ENCODE measurements at regions not wholly inside any gene's neighbourhood (a gene's known extent, or its start where the extent isn't known, plus 50 kb on each side); places are given as distances from the start of the nearest gene placed in this dataset.

GRCh38 chr10:130812381-130813148 lies 499.0 kb downstream of the TCERG1L start:
- TF ChIP-seq CTCF (IDR thresholded peaks at IDR 0.05) = no peak
- ChIA-PET CTCF (interaction anchor here (1.1 kb wide), 1 partner anchor 14 kb away, joined by 3 read pairs; no protein-coding TSS in a partner anchor), POLR2A (no interaction called here)
- Mint-ChIP-seq H3K9me3 (no peaks in the 10 kb centered on the region), H3K27me3 (no peaks in the 10 kb centered on the region), H3K4me1 (ENCODE audit: low read depth) (no peaks in the 10 kb centered on the region), H3K4me3 (no peak overlapping the region), H3K27ac (no peak overlapping the region), H3K36me3 (ENCODE audit: low read depth) (no peaks in the 10 kb centered on the region)
- DNase-seq = no peak
- intact Hi-C loops (cut with micrococcal nuclease) = no loop called here
- ATAC-seq = no peak

DNA sequence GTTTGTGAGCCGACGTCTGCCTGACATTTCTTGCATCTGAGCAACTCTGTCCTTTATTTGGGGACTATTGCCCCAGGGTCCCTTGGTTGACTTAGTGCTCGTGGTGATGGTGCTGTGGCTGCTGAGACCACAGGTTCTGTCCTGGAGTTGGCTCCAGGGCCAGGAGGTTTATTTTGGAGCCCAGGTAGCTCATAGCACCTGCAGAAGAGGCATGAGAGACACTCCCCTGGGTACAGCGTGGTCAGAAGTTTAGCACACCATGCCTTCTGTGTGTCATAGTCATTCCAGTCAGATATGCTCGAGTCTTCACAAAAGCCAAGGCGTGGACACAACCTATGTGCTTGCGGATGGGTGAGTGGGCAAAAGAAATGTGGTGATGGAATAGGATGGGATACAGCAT lies 496.9 kb downstream of the TCERG1L start:
- intact Hi-C loops (cut with micrococcal nuclease) = no loop called here
- Mint-ChIP-seq H3K27ac (no peak overlapping the region), H3K4me3 (no peak overlapping the region), H3K4me1 (ENCODE audit: low read depth) (no peaks in the 10 kb centered on the region), H3K36me3 (ENCODE audit: low read depth) (no peaks in the 10 kb centered on the region), H3K9me3 (peaks cover 6% of the 10 kb centered on the region), H3K27me3 (no peaks in the 10 kb centered on the region)
- DNase-seq = no peak
- POLR2A ChIA-PET = no interaction called here
- no peak for ATAC-seq
- TF ChIP-seq CTCF (IDR thresholded peaks at IDR 0.05) = no peak
- CTCF ChIA-PET = no interaction called here

GRCh38 chr10:130816116-130816901 lies 495.2 kb downstream of the TCERG1L start:
- Mint-ChIP-seq H3K36me3 (ENCODE audit: low read depth) (no peaks in the 10 kb centered on the region), H3K9me3 (peaks cover 6% of the 10 kb centered on the region), H3K27me3 (no peaks in the 10 kb centered on the region), H3K4me1 (ENCODE audit: low read depth) (no peaks in the 10 kb centered on the region), H3K27ac (no peak overlapping the region), H3K4me3 (no peak overlapping the region)
- intact Hi-C loops (cut with micrococcal nuclease) = no loop called here
- ATAC-seq (no peak), DNase-seq (no peak)
- no peak for TF ChIP-seq CTCF (IDR thresholded peaks at IDR 0.05)
- ChIA-PET CTCF (no interaction called here), POLR2A (no interaction called here)

GRCh38 chr10:130817046-130817624 lies 494.4 kb downstream of the TCERG1L start:
- no peak overlapping the region for H3K4me3 Mint-ChIP-seq
- no peak for TF ChIP-seq CTCF (IDR thresholded peaks at IDR 0.05)
- H3K27me3 Mint-ChIP-seq = no peaks in the 10 kb centered on the region
- no peaks in the 10 kb centered on the region for H3K36me3 Mint-ChIP-seq (ENCODE audit: low read depth)
- intact Hi-C loops (cut with micrococcal nuclease) = no loop called here
- peaks cover 6% of the 10 kb centered on the region for H3K9me3 Mint-ChIP-seq
- ATAC-seq (no peak), DNase-seq (no peak)
- H3K4me1 Mint-ChIP-seq (ENCODE audit: low read depth) = no peaks in the 10 kb centered on the region
- ChIA-PET POLR2A (no interaction called here), CTCF (no interaction called here)
- H3K27ac Mint-ChIP-seq = no peak overlapping the region

- Mint-ChIP-seq H3K27ac (no peak overlapping the region), H3K27me3 (no peaks in the 10 kb centered on the region), H3K4me1 (ENCODE audit: low read depth) (no peaks in the 10 kb centered on the region), H3K9me3 (peaks cover 6% of the 10 kb centered on the region), H3K36me3 (ENCODE audit: low read depth) (no peaks in the 10 kb centered on the region), H3K4me3 (no peak overlapping the region)
- intact Hi-C loops (cut with micrococcal nuclease) = no loop called here
- CTCF ChIA-PET = no interaction called here
- TF ChIP-seq CTCF (IDR thresholded peaks at IDR 0.05) = no peak
- POLR2A ChIA-PET = no interaction called here
- DNase-seq (no peak), ATAC-seq (no peak)
These were observed 493.8 kb downstream of the TCERG1L start for GRCh38 chr10:130817674-130818073.

Measured in activated CD8-positive, alpha-beta T cell treated with anti-CD3 and anti-CD28 coated beads for 36 hours (primary cell).